K562 (cell line): ENCODE measurements at regions not wholly inside any gene's neighbourhood (a gene's known extent, or its start where the extent isn't known, plus 50 kb on each side); places are given as distances from the start of the nearest gene placed in this dataset.

Experiments
- TBP ChIP-seq: optimal IDR thresholded peaks from 2 replicates; pipeline ENCODE3; 2011; ENCODE audit warnings: low read depth, low read length, improper control_type of control experiment
- YY1 ChIP-seq, 3 experiments: IDR thresholded peaks; 2 replicates each; pipeline ENCODE4 v1.6.1; 2011; ENCODE audit warnings: low read length in 2 of 3, mild to moderate bottlenecking in 2 of 3, moderate library complexity in 2 of 3, borderline replicate concordance in 1 of 3, control low read depth in 1 of 3, low read depth in 1 of 3; ENCODE audit not compliant: insufficient read depth in 3 of 3, insufficient replicate concordance in 2 of 3, control insufficient read depth in 1 of 3, insufficient read length in 1 of 3; ENCODE audit errors: extremely low read depth in 1 of 3

DNA sequence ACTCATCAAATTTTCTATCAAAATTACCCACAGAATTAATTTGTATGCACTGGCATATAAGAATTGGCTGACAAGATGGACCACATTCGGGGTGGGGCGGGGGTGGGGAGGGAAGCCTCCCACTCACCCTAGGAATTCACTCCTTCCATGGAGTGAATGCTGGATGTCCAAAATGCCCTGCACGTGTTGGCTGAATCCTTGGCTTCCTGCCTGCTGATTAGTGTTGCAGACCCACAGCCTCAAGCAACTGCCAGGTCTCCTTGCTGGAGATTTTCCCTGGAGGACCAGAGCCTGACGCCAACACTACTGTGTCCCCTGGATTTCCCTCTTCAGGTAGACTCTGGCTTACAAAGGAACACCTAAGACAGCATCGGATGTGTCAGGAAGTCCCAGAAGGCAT lies 575.7 kb upstream of the CDH11 start:
- no peak for TF ChIP-seq TBP
- no peak for TF ChIP-seq YY1 (IDR thresholded peaks at IDR 0.05; ENCODE audit: borderline replicate concordance in 1 of 3, control insufficient read depth in 1 of 3, extremely low read depth in 1 of 3, insufficient read depth in 3 of 3, insufficient read length in 1 of 3, insufficient replicate concordance in 2 of 3, low read depth in 1 of 3, low read length in 2 of 3)
